ENCODE measurements at regions not wholly inside any gene's neighbourhood (a gene's known extent, or its start where the extent isn't known, plus 50 kb on each side); places are given as distances from the start of the nearest gene placed in this dataset.
A peak's percentile ranks its signal among the peaks of the same experiment; 100 is the strongest.

- Histone ChIP-seq H3K9me3 (ENCODE audit: low read length) (no peaks in the 10 kb centered on the region), H3K4me3 (ENCODE audit: low read length) (no peak overlapping the region), H3K27me3 (ENCODE audit: insufficient read depth, low read length, poor library complexity, severe bottlenecking) (no peaks in the 10 kb centered on the region), H3K27ac (ENCODE audit: low read depth, low read length) (no peak overlapping the region), H3K36me3 (ENCODE audit: insufficient read depth, low read length) (no peaks in the 10 kb centered on the region), H3K4me1 (ENCODE audit: insufficient read depth, low read length) (no peaks in the 10 kb centered on the region)
- peaks cover 0 to 2% of the 10 kb centered on the region in 2 donors for H3K27me3 Mint-ChIP-seq
- ChIA-PET CTCF (no interaction called here), POLR2A (no interaction called here)
- peaks cover 0 to 2% (median 0%) of the 10 kb centered on the region in 5 donors for H3K9me3 Mint-ChIP-seq
- no peaks in the 10 kb centered on the region for H3K36me3 Mint-ChIP-seq
- H3K4me1 Mint-ChIP-seq, result no peaks in the 10 kb centered on the region
- DNase-seq, result no peak
- no peak overlapping the region for H3K4me3 Mint-ChIP-seq
- no peak overlapping the region for H3K27ac Mint-ChIP-seq
Measured at GRCh38 chr3:99128725-99129505, 227.4 kb upstream of the DCBLD2 start.

GRCh38 chr3:99128235-99128634 lies 226.7 kb upstream of the DCBLD2 start:
- Histone ChIP-seq H3K27me3 (ENCODE audit: insufficient read depth, low read length, poor library complexity, severe bottlenecking) (no peaks in the 10 kb centered on the region), H3K4me3 (ENCODE audit: low read length) (no peak overlapping the region), H3K36me3 (ENCODE audit: insufficient read depth, low read length) (no peaks in the 10 kb centered on the region), H3K27ac (ENCODE audit: low read depth, low read length) (no peak overlapping the region), H3K9me3 (ENCODE audit: low read length) (no peaks in the 10 kb centered on the region), H3K4me1 (ENCODE audit: insufficient read depth, low read length) (no peaks in the 10 kb centered on the region)
- ChIA-PET CTCF (no interaction called here), POLR2A (no interaction called here)
- DNase-seq, result no peak
- H3K27me3 Mint-ChIP-seq, result peaks cover 0 to 2% of the 10 kb centered on the region in 2 donors
- H3K9me3 Mint-ChIP-seq, result peaks cover 0 to 2% (median 0%) of the 10 kb centered on the region in 5 donors
- no peaks in the 10 kb centered on the region for H3K4me1 Mint-ChIP-seq
- H3K27ac Mint-ChIP-seq, result peak overlapping the region in 1 of 8 donors; percentile 64
- no peaks in the 10 kb centered on the region for H3K36me3 Mint-ChIP-seq
- no peak overlapping the region for H3K4me3 Mint-ChIP-seq

GRCh38 chr3:99126316-99126715 lies 224.8 kb upstream of the DCBLD2 start:
- Mint-ChIP-seq H3K27ac (no peak overlapping the region), H3K9me3 (peaks cover 0 to 2% (median 0%) of the 10 kb centered on the region in 5 donors), H3K36me3 (no peaks in the 10 kb centered on the region), H3K4me3 (no peak overlapping the region), H3K27me3 (peaks cover 0 to 2% of the 10 kb centered on the region in 2 donors), H3K4me1 (no peaks in the 10 kb centered on the region)
- H3K9me3 ChIP-seq (ENCODE audit: low read length), result no peaks in the 10 kb centered on the region
- no peaks in the 10 kb centered on the region for H3K4me1 ChIP-seq (ENCODE audit: insufficient read depth, low read length)
- ChIA-PET POLR2A (no interaction called here), CTCF (no interaction called here)
- DNase-seq, result no peak
- H3K27me3 ChIP-seq (ENCODE audit: insufficient read depth, low read length, poor library complexity, severe bottlenecking), result no peaks in the 10 kb centered on the region
- no peaks in the 10 kb centered on the region for H3K36me3 ChIP-seq (ENCODE audit: insufficient read depth, low read length)
- no peak overlapping the region for H3K4me3 ChIP-seq (ENCODE audit: low read length)
- no peak overlapping the region for H3K27ac ChIP-seq (ENCODE audit: low read depth, low read length)

GRCh38 chr3:99119385-99119784 lies 217.9 kb upstream of the DCBLD2 start:
- Histone ChIP-seq H3K4me3 (ENCODE audit: low read length) (no peak overlapping the region), H3K9me3 (ENCODE audit: low read length) (no peaks in the 10 kb centered on the region), H3K36me3 (ENCODE audit: insufficient read depth, low read length) (no peaks in the 10 kb centered on the region), H3K4me1 (ENCODE audit: insufficient read depth, low read length) (no peaks in the 10 kb centered on the region), H3K27me3 (ENCODE audit: insufficient read depth, low read length, poor library complexity, severe bottlenecking) (no peaks in the 10 kb centered on the region), H3K27ac (ENCODE audit: low read depth, low read length) (no peak overlapping the region)
- no peak overlapping the region for H3K4me3 Mint-ChIP-seq
- no peak overlapping the region for H3K27ac Mint-ChIP-seq
- CTCF ChIA-PET, result no interaction called here
- DNase-seq, result no peak
- no peaks in the 10 kb centered on the region for H3K4me1 Mint-ChIP-seq
- POLR2A ChIA-PET, result no interaction called here
- H3K27me3 Mint-ChIP-seq, result peaks cover 0 to 1% of the 10 kb centered on the region in 2 donors
- H3K36me3 Mint-ChIP-seq, result no peaks in the 10 kb centered on the region
- H3K9me3 Mint-ChIP-seq, result peaks cover 0 to 6% (median 0%) of the 10 kb centered on the region in 5 donors

GRCh38 chr3:99118381-99118780 lies 216.9 kb upstream of the DCBLD2 start:
- no peak for DNase-seq
- no peaks in the 10 kb centered on the region for H3K36me3 ChIP-seq (ENCODE audit: insufficient read depth, low read length)
- Mint-ChIP-seq H3K27me3 (peaks cover 0 to 1% of the 10 kb centered on the region in 2 donors), H3K4me1 (no peaks in the 10 kb centered on the region), H3K9me3 (peaks cover 0 to 6% (median 0%) of the 10 kb centered on the region in 5 donors), H3K27ac (no peak overlapping the region), H3K4me3 (no peak overlapping the region), H3K36me3 (no peaks in the 10 kb centered on the region)
- H3K27ac ChIP-seq (ENCODE audit: low read depth, low read length), result no peak overlapping the region
- H3K9me3 ChIP-seq (ENCODE audit: low read length), result no peaks in the 10 kb centered on the region
- no peaks in the 10 kb centered on the region for H3K27me3 ChIP-seq (ENCODE audit: insufficient read depth, low read length, poor library complexity, severe bottlenecking)
- ChIA-PET POLR2A (no interaction called here), CTCF (no interaction called here)
- no peaks in the 10 kb centered on the region for H3K4me1 ChIP-seq (ENCODE audit: insufficient read depth, low read length)
- H3K4me3 ChIP-seq (ENCODE audit: low read length), result no peak overlapping the region

- no peak for DNase-seq
- H3K27me3 ChIP-seq (ENCODE audit: insufficient read depth, low read length, poor library complexity, severe bottlenecking), result no peaks in the 10 kb centered on the region
- no peak overlapping the region for H3K27ac ChIP-seq (ENCODE audit: low read depth, low read length)
- Mint-ChIP-seq H3K4me1 (no peaks in the 10 kb centered on the region), H3K27ac (peak overlapping the region in 1 of 8 donors; percentile 89), H3K4me3 (no peak overlapping the region), H3K36me3 (no peaks in the 10 kb centered on the region), H3K9me3 (peaks cover 0 to 6% (median 2%) of the 10 kb centered on the region in 5 donors), H3K27me3 (no peaks in the 10 kb centered on the region)
- H3K9me3 ChIP-seq (ENCODE audit: low read length), result no peaks in the 10 kb centered on the region
- H3K4me1 ChIP-seq (ENCODE audit: insufficient read depth, low read length), result no peaks in the 10 kb centered on the region
- H3K4me3 ChIP-seq (ENCODE audit: low read length), result no peak overlapping the region
- ChIA-PET POLR2A (no interaction called here), CTCF (no interaction called here)
- no peaks in the 10 kb centered on the region for H3K36me3 ChIP-seq (ENCODE audit: insufficient read depth, low read length)
Measured at GRCh38 chr3:99114565-99115291, 213.2 kb upstream of the DCBLD2 start.

GRCh38 chr3:99111235-99111634 lies 209.7 kb upstream of the DCBLD2 start:
- Mint-ChIP-seq H3K4me3 (no peak overlapping the region), H3K27me3 (peaks cover 0 to 1% of the 10 kb centered on the region in 2 donors), H3K36me3 (no peaks in the 10 kb centered on the region), H3K9me3 (peaks cover 0 to 2% (median 2%) of the 10 kb centered on the region in 5 donors), H3K4me1 (no peaks in the 10 kb centered on the region), H3K27ac (no peak overlapping the region)
- POLR2A ChIA-PET, result interaction anchor here (0.6 kb wide), 1 partner anchor 31 kb away, joined by 4 read pairs; no protein-coding TSS in a partner anchor
- H3K4me1 ChIP-seq (ENCODE audit: insufficient read depth, low read length), result no peaks in the 10 kb centered on the region
- H3K9me3 ChIP-seq (ENCODE audit: low read length), result no peaks in the 10 kb centered on the region
- no peak for DNase-seq
- H3K36me3 ChIP-seq (ENCODE audit: insufficient read depth, low read length), result no peaks in the 10 kb centered on the region
- H3K4me3 ChIP-seq (ENCODE audit: low read length), result no peak overlapping the region
- no peaks in the 10 kb centered on the region for H3K27me3 ChIP-seq (ENCODE audit: insufficient read depth, low read length, poor library complexity, severe bottlenecking)
- CTCF ChIA-PET, result no interaction called here
- no peak overlapping the region for H3K27ac ChIP-seq (ENCODE audit: low read depth, low read length)

GRCh38 chr3:99110401-99110800 lies 208.9 kb upstream of the DCBLD2 start:
- Histone ChIP-seq H3K27me3 (ENCODE audit: insufficient read depth, low read length, poor library complexity, severe bottlenecking) (no peaks in the 10 kb centered on the region), H3K36me3 (ENCODE audit: insufficient read depth, low read length) (no peaks in the 10 kb centered on the region), H3K4me3 (ENCODE audit: low read length) (no peak overlapping the region), H3K4me1 (ENCODE audit: insufficient read depth, low read length) (no peaks in the 10 kb centered on the region), H3K9me3 (ENCODE audit: low read length) (no peaks in the 10 kb centered on the region), H3K27ac (ENCODE audit: low read depth, low read length) (no peak overlapping the region)
- ChIA-PET CTCF (no interaction called here), POLR2A (no interaction called here)
- no peaks in the 10 kb centered on the region for H3K4me1 Mint-ChIP-seq
- H3K27me3 Mint-ChIP-seq, result peaks cover 0 to 1% of the 10 kb centered on the region in 2 donors
- DNase-seq, result no peak
- H3K4me3 Mint-ChIP-seq, result no peak overlapping the region
- H3K9me3 Mint-ChIP-seq, result peaks cover 0 to 2% (median 0%) of the 10 kb centered on the region in 5 donors
- H3K36me3 Mint-ChIP-seq, result no peaks in the 10 kb centered on the region
- no peak overlapping the region for H3K27ac Mint-ChIP-seq

Measured in CD8-positive, alpha-beta memory T cell (primary cell).